ENCODE measurements at regions not wholly inside any gene's neighbourhood (a gene's known extent, or its start where the extent isn't known, plus 50 kb on each side); places are given as distances from the start of the nearest gene placed in this dataset.

- no peak for TF ChIP-seq CBX5 (IDR thresholded peaks at IDR 0.05; ENCODE audit: low read depth, low read length)
- TF ChIP-seq, protein P1, sequence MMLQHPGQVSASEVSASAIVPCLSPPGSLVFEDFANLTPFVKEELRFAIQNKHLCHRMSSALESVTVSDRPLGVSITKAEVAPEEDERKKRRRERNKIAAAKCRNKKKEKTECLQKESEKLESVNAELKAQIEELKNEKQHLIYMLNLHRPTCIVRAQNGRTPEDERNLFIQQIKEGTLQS (IDR thresholded peaks at IDR 0.05; ENCODE audit: insufficient read depth, low read depth, low read length) = no peak
These were observed 352.4 kb downstream of the TBC1D32 start (continued) for GRCh38 chr6:120981835-120982234.
